ENCODE measurements at regions not wholly inside any gene's neighbourhood (a gene's known extent, or its start where the extent isn't known, plus 50 kb on each side); places are given as distances from the start of the nearest gene placed in this dataset.

DNA sequence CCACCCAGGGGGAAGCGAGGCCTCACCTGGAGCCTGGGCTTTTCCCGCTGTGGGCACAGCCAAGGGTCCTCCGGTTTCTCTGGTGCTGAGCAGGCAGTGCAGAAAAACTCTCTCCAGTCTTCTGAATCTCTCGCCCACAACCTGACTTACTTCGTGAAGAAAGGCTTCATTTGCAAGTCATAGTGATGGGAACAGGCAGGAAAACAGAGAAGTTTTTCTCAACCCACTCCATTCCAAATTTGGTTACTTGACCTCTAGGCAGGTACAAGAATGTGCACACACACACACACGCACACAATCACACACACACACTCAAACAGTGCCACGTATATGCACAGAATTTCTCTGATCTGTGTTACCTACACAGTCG, 524.5 kb downstream of the CD83 start:
- TF ChIP-seq ZNF317 (CRISPR knock-in tag; IDR thresholded peaks at IDR 0.05; ENCODE audit: borderline replicate concordance, low read depth) (no peak), ZNF232 (CRISPR knock-in tag; IDR thresholded peaks at IDR 0.05) (no peak), ELF4 (CRISPR knock-in tag; IDR thresholded peaks at IDR 0.05; ENCODE audit: low read depth) (no peak), NR2C2 (CRISPR knock-in tag; IDR thresholded peaks at IDR 0.05) (no peak), NFYB (CRISPR knock-in tag; conservative IDR thresholded peaks at IDR 0.05; ENCODE audit: low read depth) (no peak), JUN (CRISPR knock-in tag; IDR thresholded peaks at IDR 0.05) (no peak), GABPB1 (CRISPR knock-in tag; IDR thresholded peaks at IDR 0.05) (no peak)
- TF ChIP-seq, protein P1, sequence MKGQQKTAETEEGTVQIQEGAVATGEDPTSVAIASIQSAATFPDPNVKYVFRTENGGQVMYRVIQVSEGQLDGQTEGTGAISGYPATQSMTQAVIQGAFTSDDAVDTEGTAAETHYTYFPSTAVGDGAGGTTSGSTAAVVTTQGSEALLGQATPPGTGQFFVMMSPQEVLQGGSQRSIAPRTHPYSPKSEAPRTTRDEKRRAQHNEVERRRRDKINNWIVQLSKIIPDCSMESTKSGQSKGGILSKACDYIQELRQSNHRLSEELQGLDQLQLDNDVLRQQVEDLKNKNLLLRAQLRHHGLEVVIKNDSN (CRISPR knock-in tag; IDR thresholded peaks at IDR 0.05): no peak
- TF ChIP-seq, protein P2, sequence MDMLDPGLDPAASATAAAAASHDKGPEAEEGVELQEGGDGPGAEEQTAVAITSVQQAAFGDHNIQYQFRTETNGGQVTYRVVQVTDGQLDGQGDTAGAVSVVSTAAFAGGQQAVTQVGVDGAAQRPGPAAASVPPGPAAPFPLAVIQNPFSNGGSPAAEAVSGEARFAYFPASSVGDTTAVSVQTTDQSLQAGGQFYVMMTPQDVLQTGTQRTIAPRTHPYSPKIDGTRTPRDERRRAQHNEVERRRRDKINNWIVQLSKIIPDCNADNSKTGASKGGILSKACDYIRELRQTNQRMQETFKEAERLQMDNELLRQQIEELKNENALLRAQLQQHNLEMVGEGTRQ (CRISPR knock-in tag; IDR thresholded peaks at IDR 0.05): no peak
- TF ChIP-seq, protein P3, sequence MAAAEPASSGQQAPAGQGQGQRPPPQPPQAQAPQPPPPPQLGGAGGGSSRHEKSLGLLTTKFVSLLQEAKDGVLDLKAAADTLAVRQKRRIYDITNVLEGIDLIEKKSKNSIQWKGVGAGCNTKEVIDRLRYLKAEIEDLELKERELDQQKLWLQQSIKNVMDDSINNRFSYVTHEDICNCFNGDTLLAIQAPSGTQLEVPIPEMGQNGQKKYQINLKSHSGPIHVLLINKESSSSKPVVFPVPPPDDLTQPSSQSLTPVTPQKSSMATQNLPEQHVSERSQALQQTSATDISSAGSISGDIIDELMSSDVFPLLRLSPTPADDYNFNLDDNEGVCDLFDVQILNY (CRISPR knock-in tag; IDR thresholded peaks at IDR 0.05): no peak
- TF ChIP-seq, protein P4, sequence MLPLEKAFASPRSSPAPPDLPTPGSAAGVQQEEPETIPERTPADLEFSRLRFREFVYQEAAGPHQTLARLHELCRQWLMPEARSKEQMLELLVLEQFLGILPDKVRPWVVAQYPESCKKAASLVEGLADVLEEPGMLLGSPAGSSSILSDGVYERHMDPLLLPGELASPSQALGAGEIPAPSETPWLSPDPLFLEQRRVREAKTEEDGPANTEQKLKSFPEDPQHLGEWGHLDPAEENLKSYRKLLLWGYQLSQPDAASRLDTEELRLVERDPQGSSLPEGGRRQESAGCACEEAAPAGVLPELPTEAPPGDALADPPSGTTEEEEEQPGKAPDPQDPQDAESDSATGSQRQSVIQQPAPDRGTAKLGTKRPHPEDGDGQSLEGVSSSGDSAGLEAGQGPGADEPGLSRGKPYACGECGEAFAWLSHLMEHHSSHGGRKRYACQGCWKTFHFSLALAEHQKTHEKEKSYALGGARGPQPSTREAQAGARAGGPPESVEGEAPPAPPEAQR (CRISPR knock-in tag; IDR thresholded peaks at IDR 0.05): no peak
- TF ChIP-seq, protein P5, sequence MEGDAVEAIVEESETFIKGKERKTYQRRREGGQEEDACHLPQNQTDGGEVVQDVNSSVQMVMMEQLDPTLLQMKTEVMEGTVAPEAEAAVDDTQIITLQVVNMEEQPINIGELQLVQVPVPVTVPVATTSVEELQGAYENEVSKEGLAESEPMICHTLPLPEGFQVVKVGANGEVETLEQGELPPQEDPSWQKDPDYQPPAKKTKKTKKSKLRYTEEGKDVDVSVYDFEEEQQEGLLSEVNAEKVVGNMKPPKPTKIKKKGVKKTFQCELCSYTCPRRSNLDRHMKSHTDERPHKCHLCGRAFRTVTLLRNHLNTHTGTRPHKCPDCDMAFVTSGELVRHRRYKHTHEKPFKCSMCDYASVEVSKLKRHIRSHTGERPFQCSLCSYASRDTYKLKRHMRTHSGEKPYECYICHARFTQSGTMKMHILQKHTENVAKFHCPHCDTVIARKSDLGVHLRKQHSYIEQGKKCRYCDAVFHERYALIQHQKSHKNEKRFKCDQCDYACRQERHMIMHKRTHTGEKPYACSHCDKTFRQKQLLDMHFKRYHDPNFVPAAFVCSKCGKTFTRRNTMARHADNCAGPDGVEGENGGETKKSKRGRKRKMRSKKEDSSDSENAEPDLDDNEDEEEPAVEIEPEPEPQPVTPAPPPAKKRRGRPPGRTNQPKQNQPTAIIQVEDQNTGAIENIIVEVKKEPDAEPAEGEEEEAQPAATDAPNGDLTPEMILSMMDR (IDR thresholded peaks at IDR 0.05): no peak
